IMR-90 (cell line): ENCODE measurements at regions not wholly inside any gene's neighbourhood (a gene's known extent, or its start where the extent isn't known, plus 50 kb on each side); places are given as distances from the start of the nearest gene placed in this dataset.

Experiments
- ATAC-seq: fragments of 200-7000 bp; cut with Tn5 transposase; 2 replicates; pipeline ENCODE4 v1.9.1; 2020; ENCODE audit warnings: low read depth, mild to moderate bottlenecking, moderate library complexity
- BruUV-seq: library from RNA; stranded (reverse); fragments of 400-500 nt; replicated peaks from 2 replicates; lab custom pipeline; 2021; lab: Mats Ljungman, UMichigan
- CTCF ChIA-PET: fragments of 300-600 bp; formaldehyde crosslinking; extraction: SDS; loops from one replicate; lab custom pipeline; 2021; ENCODE audit warnings: antibody characterized with exemption; lab: Yijun Ruan, JAX
- POLR2A ChIA-PET: fragments of 300-600 bp; sonication (Branson Sonifier 250); formaldehyde crosslinking; loops from one replicate; lab custom pipeline; 2022; ENCODE audit warnings: antibody characterized with exemption; ENCODE audit not compliant: unreplicated experiment; lab: Charles Lee
- DNase-seq: peaks from one replicate; pipeline ENCODE4 v3.0.0; 2013
- H2AFZ ChIP-seq: replicated peaks from 2 replicates; pipeline ENCODE3; 2013; ENCODE audit warnings: low read length, mild to moderate bottlenecking; ENCODE audit not compliant: poor library complexity
- H2AK5ac ChIP-seq: 2 replicates; pipeline ENCODE4 v1.6.1; 2013; ENCODE audit warnings: low read depth, low read length, inconsistent platforms
- H2AK9ac ChIP-seq: replicated peaks from 2 replicates; pipeline ENCODE3; 2013; ENCODE audit warnings: mild to moderate bottlenecking, low read depth, low read length, moderate library complexity; ENCODE audit not compliant: poor library complexity
- H2BK120ac ChIP-seq: 2 replicates; pipeline ENCODE4 v1.6.1; 2013; ENCODE audit warnings: low read depth, low read length, inconsistent platforms
- H2BK15ac ChIP-seq: 3 replicates; pipeline ENCODE4 v1.6.1; 2013; ENCODE audit warnings: low read depth, low read length, inconsistent platforms
- H2BK20ac ChIP-seq: 2 replicates; pipeline ENCODE4 v1.6.1; 2013; ENCODE audit warnings: low read depth, mild to moderate bottlenecking, inconsistent platforms, low read length, moderate library complexity
- H2BK5ac ChIP-seq: 2 replicates; pipeline ENCODE4 v1.6.1; 2013; ENCODE audit warnings: mild to moderate bottlenecking, low read depth, low read length, inconsistent platforms; ENCODE audit not compliant: poor library complexity, severe bottlenecking
- H3K14ac ChIP-seq: replicated peaks from 2 replicates; pipeline ENCODE4 v1.6.1; 2013; ENCODE audit warnings: low read depth, low read length, inconsistent platforms
- H3K18ac ChIP-seq: 2 replicates; pipeline ENCODE4 v1.6.1; 2013; ENCODE audit warnings: low read depth, low read length, control low read depth
- H3K23ac ChIP-seq: 2 replicates; pipeline ENCODE4 v1.6.1; 2013; ENCODE audit warnings: low read depth, low read length, inconsistent platforms
- H3K27ac ChIP-seq: 2 replicates; pipeline ENCODE4 v1.5.1; 2013; ENCODE audit warnings: mild to moderate bottlenecking, control low read depth, low read length; ENCODE audit not compliant: insufficient read depth
- H3K27me3 ChIP-seq: 2 replicates; pipeline ENCODE4 v1.6.1; 2013; ENCODE audit warnings: low read length; ENCODE audit not compliant: control insufficient read depth, insufficient read depth
- H3K36me3 ChIP-seq: 2 replicates; pipeline ENCODE4 v1.6.1; 2013; ENCODE audit warnings: low read length, mixed read lengths; ENCODE audit not compliant: control insufficient read depth, insufficient read depth
- H3K4ac ChIP-seq: 2 replicates; pipeline ENCODE4 v1.6.1; 2013; ENCODE audit warnings: low read depth, low read length, inconsistent platforms
- H3K4me1 ChIP-seq: 2 replicates; pipeline ENCODE4 v1.6.1; 2013; ENCODE audit warnings: low read length, mixed read lengths; ENCODE audit not compliant: control insufficient read depth, insufficient read depth
- H3K4me2 ChIP-seq: 2 replicates; pipeline ENCODE4 v1.6.1; 2013; ENCODE audit warnings: low read depth, mild to moderate bottlenecking, control low read depth, low read length, moderate library complexity
- H3K4me3 ChIP-seq: 2 replicates; pipeline ENCODE4 v1.5.1; 2013; ENCODE audit warnings: low read depth, mild to moderate bottlenecking, control low read depth, low read length, moderate library complexity; ENCODE audit not compliant: insufficient read depth
- H3K56ac ChIP-seq: 2 replicates; pipeline ENCODE4 v1.6.1; 2013; ENCODE audit warnings: low read length, inconsistent platforms; ENCODE audit not compliant: insufficient read depth; ENCODE audit errors: extremely low read depth
- H3K79me1 ChIP-seq, 2 experiments: 2 replicates each; pipeline ENCODE4 v1.6.1; 2013; ENCODE audit warnings: low read length in 2 of 2, inconsistent platforms in 1 of 2, low read depth in 1 of 2
- H3K9ac ChIP-seq: 2 replicates; pipeline ENCODE4 v1.6.1; 2013; ENCODE audit warnings: low read depth, low read length, control low read depth
- H3K9me1 ChIP-seq: 2 replicates; pipeline ENCODE4 v1.6.1; 2013; ENCODE audit warnings: low read length, inconsistent platforms; ENCODE audit not compliant: insufficient read depth
- H3K9me3 ChIP-seq: 2 replicates; pipeline ENCODE4 v1.6.1; 2013; ENCODE audit warnings: low read length; ENCODE audit not compliant: control insufficient read depth, insufficient read depth
- H4K20me1 ChIP-seq: 2 replicates; pipeline ENCODE4 v1.6.1; 2013; ENCODE audit warnings: low read length, inconsistent platforms; ENCODE audit not compliant: insufficient read depth
- H4K5ac ChIP-seq: 2 replicates; pipeline ENCODE4 v1.6.1; 2013; ENCODE audit warnings: mild to moderate bottlenecking, low read depth, low read length, control low read depth
- H4K8ac ChIP-seq, 2 experiments: 2 replicates each; pipeline ENCODE4 v1.6.1; 2013; ENCODE audit warnings: low read depth in 2 of 2, low read length in 2 of 2, control low read depth in 1 of 2, inconsistent platforms in 1 of 2
- H4K91ac ChIP-seq: 2 replicates; pipeline ENCODE4 v1.6.1; 2013; ENCODE audit warnings: low read depth, low read length, inconsistent platforms; ENCODE audit not compliant: insufficient read depth
- CEBPB ChIP-seq: IDR thresholded peaks from 2 replicates; pipeline ENCODE4 v1.6.1; 2012; ENCODE audit warnings: low read depth, low read length, improper control_type of control experiment
- CHD1 ChIP-seq: IDR thresholded peaks from 2 replicates; pipeline ENCODE4 v1.6.1; 2012; ENCODE audit warnings: low read depth, low read length, improper control_type of control experiment
- CTCF ChIP-seq: conservative IDR thresholded peaks from 2 replicates; pipeline ENCODE4 v1.5.1; 2012; ENCODE audit warnings: mild to moderate bottlenecking, low read depth, low read length, improper control_type of control experiment
- FOS ChIP-seq: fragments of 150-350 bp; IDR thresholded peaks from 2 replicates; pipeline ENCODE4 v1.6.1; 2016; ENCODE audit warnings: low read depth, low read length
- MAFK ChIP-seq: IDR thresholded peaks from 2 replicates; pipeline ENCODE4 v1.6.1; 2012; ENCODE audit warnings: low read depth, low read length, improper control_type of control experiment
- MAZ ChIP-seq: IDR thresholded peaks from 2 replicates; pipeline ENCODE4 v1.6.1; 2012; ENCODE audit warnings: low read depth, mild to moderate bottlenecking, low read length, improper control_type of control experiment, moderate library complexity, borderline replicate concordance
- POLR2A ChIP-seq: IDR thresholded peaks from 2 replicates; pipeline ENCODE4 v1.6.1; 2012; ENCODE audit warnings: mild to moderate bottlenecking, low read depth, low read length
- RAD21 ChIP-seq: IDR thresholded peaks from 2 replicates; pipeline ENCODE4 v1.6.1; 2012; ENCODE audit warnings: low read length, improper control_type of control experiment
- RCOR1 ChIP-seq: IDR thresholded peaks from 2 replicates; pipeline ENCODE4 v1.6.1; 2012; ENCODE audit warnings: mild to moderate bottlenecking, low read length, improper control_type of control experiment; ENCODE audit not compliant: insufficient replicate concordance
- RFX5 ChIP-seq: IDR thresholded peaks from 2 replicates; pipeline ENCODE4 v1.8.0; 2012; ENCODE audit warnings: low read depth, mild to moderate bottlenecking, low read length, moderate library complexity
- SMC3 ChIP-seq: fragments of 150-350 bp; IDR thresholded peaks from 2 replicates; pipeline ENCODE4 v1.6.1; 2016; ENCODE audit warnings: low read depth, mild to moderate bottlenecking, antibody characterized with exemption, low read length, moderate library complexity
- USF2 ChIP-seq: fragments of 150-350 bp; IDR thresholded peaks from 2 replicates; pipeline ENCODE4 v1.6.1; 2017; ENCODE audit warnings: mild to moderate bottlenecking, antibody characterized with exemption, low read length, low read depth
- WGBS, 2 experiments: methylation state at CpG; one replicate each; pipeline versions ENCODE4 v1.1.5 to v1.1.7; 2013; ENCODE audit warnings: missing lambda C conversion rate in 2 of 2; ENCODE audit not compliant: insufficient read length in 1 of 2; ENCODE audit errors: extremely low coverage in 2 of 2; 5-methylcytosine and 5-hydroxymethylcytosine counted together
- dilution Hi-C: fragments of 300-500 bp; cut with HindIII; formaldehyde crosslinking; loops from one replicate; pipeline ENCODE4 v1.14.3; 2018; ENCODE audit warnings: low sequenced_read_pairs; ENCODE audit not compliant: unreplicated experiment
- in situ Hi-C: fragments of 300-500 bp; cut with MboI; formaldehyde crosslinking; loops from 3 replicates; pipeline ENCODE4 v1.14.3; 2019; ENCODE audit warnings: low sequenced_read_pairs, inconsistent platforms, mixed read lengths
- intact Hi-C: fragments of 100-400 bp; cut with micrococcal nuclease; formaldehyde crosslinking; loops from 2 replicates; pipeline ENCODE4 v1.10.0; 2022

- Histone ChIP-seq H3K9ac (no peak overlapping the region), H2BK5ac (no peak overlapping the region), H3K23ac (no peak overlapping the region), H3K4me3 (no peak overlapping the region), H3K56ac (no peak overlapping the region), H3K79me1 (peaks cover 30 to 50% of the 10 kb centered on the region in 2 experiments), H2BK120ac (no peak overlapping the region), H3K36me3 (no peaks in the 10 kb centered on the region), H3K18ac (no peak overlapping the region), H3K9me3 (no peaks in the 10 kb centered on the region), H2AFZ (peak overlapping the region; percentile 12), H2AK5ac (0 out of 2 replicates have a peak overlapping the region, but pooled peaks have one; percentile 31), H4K91ac (no peak overlapping the region), H3K9me1 (no peaks in the 10 kb centered on the region), H2AK9ac (no peak overlapping the region), H3K27ac (no peak overlapping the region), H3K4ac (no peak overlapping the region; the same call in 1 of the 2 replicates), H3K4me2 (no peak overlapping the region), H2BK20ac (no peak overlapping the region), H4K5ac (no peak overlapping the region; the same call in 1 of the 2 replicates), H3K27me3 (no peaks in the 10 kb centered on the region), H3K14ac (no peak overlapping the region), H2BK15ac (no peak overlapping the region), H3K4me1 (peaks cover 3% of the 10 kb centered on the region), H4K8ac (no peak overlapping the region), H4K20me1 (no peaks in the 10 kb centered on the region)
- TF ChIP-seq SMC3 (no peak), MAFK (no peak), RCOR1 (no peak), POLR2A (no peak), CEBPB (no peak), USF2 (no peak), FOS (no peak), RAD21 (no peak), CTCF (no peak), CHD1 (no peak), RFX5 (no peak), MAZ (no peak)
- dilution Hi-C loops (no loop called here), intact Hi-C loops (no loop called here), in situ Hi-C loops (no loop called here)
- BruUV-seq: no TSS peak
- POLR2A ChIA-PET: no interaction called here
- no peak for ATAC-seq
- no peak for DNase-seq
- 100% methylated on average over 2 of the region's 8 CpGs; no CpG with 5 or more reads in 1 of the 2 experiments for whole genome bisulfite sequencing, 2 experiments
- CTCF ChIA-PET: interaction anchor here (0.5 kb wide), 1 partner anchor 63 kb away, joined by 3 read pairs; no protein-coding TSS in a partner anchor
Measured at GRCh38 chr6:138568997-138569396, 69.7 kb upstream of the NHSL1 start.
